Endothelial cell of umbilical vein (primary cell): ENCODE measurements at regions not wholly inside any gene's neighbourhood (a gene's known extent, or its start where the extent isn't known, plus 50 kb on each side); places are given as distances from the start of the nearest gene placed in this dataset.

ENCODE experiments used
- POLR2AphosphoS5 ChIP-seq: IDR thresholded peaks from 2 replicates; pipeline ENCODE4 v1.6.1; 2012; ENCODE audit warnings: low read depth, mild to moderate bottlenecking, control low read depth, low read length, moderate library complexity; ENCODE audit not compliant: insufficient read depth
- TF ChIP-seq, protein P1 (sequence below), 2 donors: IDR thresholded peaks; 1 replicate in 1 of 2; 2 replicates in 1 of 2; pipeline ENCODE4 v1.5.1; 2011; ENCODE audit warnings: low read length in 2 of 2, mild to moderate bottlenecking in 2 of 2, moderate library complexity in 2 of 2, control low read depth in 1 of 2, inconsistent platforms in 1 of 2, low read depth in 1 of 2; ENCODE audit not compliant: insufficient read depth in 1 of 2; ENCODE audit errors: extremely low read depth in 1 of 2

- no peak for TF ChIP-seq POLR2AphosphoS5
- TF ChIP-seq, protein P1, sequence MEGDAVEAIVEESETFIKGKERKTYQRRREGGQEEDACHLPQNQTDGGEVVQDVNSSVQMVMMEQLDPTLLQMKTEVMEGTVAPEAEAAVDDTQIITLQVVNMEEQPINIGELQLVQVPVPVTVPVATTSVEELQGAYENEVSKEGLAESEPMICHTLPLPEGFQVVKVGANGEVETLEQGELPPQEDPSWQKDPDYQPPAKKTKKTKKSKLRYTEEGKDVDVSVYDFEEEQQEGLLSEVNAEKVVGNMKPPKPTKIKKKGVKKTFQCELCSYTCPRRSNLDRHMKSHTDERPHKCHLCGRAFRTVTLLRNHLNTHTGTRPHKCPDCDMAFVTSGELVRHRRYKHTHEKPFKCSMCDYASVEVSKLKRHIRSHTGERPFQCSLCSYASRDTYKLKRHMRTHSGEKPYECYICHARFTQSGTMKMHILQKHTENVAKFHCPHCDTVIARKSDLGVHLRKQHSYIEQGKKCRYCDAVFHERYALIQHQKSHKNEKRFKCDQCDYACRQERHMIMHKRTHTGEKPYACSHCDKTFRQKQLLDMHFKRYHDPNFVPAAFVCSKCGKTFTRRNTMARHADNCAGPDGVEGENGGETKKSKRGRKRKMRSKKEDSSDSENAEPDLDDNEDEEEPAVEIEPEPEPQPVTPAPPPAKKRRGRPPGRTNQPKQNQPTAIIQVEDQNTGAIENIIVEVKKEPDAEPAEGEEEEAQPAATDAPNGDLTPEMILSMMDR (IDR thresholded peaks at IDR 0.05; ENCODE audit: extremely low read depth in 1 of 2, insufficient read depth in 1 of 2, low read depth in 1 of 2, low read length in 2 of 2): no peak
These were observed 114.4 kb upstream of the PDE1A start for GRCh38 chr2:182541268-182541667.
